ENCODE measurements at regions not wholly inside any gene's neighbourhood (a gene's known extent, or its start where the extent isn't known, plus 50 kb on each side); places are given as distances from the start of the nearest gene placed in this dataset.
"Not testable (repeated sequence)": the region's sequence is repeated elsewhere in the genome, so short reads cannot be mapped to it uniquely, and the experiment has no call there.

DNA sequence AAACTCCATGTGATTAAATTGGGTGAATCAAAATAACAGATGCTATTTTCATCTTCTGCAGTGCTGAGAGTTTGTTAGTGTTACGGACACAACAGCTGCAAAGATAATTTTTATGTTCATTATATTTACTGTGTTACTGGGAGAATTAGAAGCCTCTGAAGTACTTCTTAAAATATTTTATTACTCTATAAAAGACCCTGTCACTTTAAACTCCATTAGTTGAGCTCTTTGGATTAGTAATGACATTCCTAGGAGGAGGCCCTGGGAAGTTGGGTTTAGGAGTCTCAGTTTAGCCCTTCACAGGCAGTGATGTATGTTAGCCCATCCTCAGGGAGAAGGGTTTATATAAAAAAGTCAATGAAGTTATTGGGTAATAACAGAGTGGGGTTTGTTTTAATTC lies 596.7 kb downstream of the JRKL start:
- no peak for DNase-seq (ENCODE audit: low read depth in 2 of 2)
- no peak overlapping the region for H3K4me3 ChIP-seq (replicated peaks in 1 of 2; ENCODE audit: low read depth in 2 of 2, low read length in 2 of 2)
- TF ChIP-seq, protein P1, sequence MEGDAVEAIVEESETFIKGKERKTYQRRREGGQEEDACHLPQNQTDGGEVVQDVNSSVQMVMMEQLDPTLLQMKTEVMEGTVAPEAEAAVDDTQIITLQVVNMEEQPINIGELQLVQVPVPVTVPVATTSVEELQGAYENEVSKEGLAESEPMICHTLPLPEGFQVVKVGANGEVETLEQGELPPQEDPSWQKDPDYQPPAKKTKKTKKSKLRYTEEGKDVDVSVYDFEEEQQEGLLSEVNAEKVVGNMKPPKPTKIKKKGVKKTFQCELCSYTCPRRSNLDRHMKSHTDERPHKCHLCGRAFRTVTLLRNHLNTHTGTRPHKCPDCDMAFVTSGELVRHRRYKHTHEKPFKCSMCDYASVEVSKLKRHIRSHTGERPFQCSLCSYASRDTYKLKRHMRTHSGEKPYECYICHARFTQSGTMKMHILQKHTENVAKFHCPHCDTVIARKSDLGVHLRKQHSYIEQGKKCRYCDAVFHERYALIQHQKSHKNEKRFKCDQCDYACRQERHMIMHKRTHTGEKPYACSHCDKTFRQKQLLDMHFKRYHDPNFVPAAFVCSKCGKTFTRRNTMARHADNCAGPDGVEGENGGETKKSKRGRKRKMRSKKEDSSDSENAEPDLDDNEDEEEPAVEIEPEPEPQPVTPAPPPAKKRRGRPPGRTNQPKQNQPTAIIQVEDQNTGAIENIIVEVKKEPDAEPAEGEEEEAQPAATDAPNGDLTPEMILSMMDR (IDR thresholded peaks at IDR 0.05; ENCODE audit: low read depth, low read length) = no peak

DNA sequence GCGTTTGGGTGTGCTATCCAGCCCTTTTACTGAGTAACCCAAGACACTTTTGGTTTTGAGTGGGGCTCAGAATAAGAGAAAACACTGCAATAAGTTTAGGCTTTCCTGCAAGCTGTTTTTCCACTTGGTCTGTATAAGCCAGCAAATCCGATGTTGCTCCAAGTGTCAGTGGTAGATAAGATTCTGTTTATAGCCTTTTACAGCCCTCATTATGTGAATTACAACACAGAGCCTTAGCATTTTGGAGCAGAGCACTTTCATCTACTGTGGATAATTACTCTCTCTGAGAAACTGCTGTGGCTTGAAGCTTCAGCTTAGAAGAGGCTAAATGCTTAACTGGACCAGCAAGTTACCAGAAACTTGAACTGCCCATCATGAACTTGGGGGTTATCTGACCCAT lies 601.1 kb downstream of the JRKL start:
- H3K4me3 ChIP-seq (replicated peaks in 1 of 2; ENCODE audit: low read depth in 2 of 2, low read length in 2 of 2) = no peak overlapping the region
- TF ChIP-seq, protein P1 (IDR thresholded peaks at IDR 0.05; ENCODE audit: low read depth, low read length) = no peak
- DNase-seq (ENCODE audit: low read depth in 2 of 2) = no peak

DNA sequence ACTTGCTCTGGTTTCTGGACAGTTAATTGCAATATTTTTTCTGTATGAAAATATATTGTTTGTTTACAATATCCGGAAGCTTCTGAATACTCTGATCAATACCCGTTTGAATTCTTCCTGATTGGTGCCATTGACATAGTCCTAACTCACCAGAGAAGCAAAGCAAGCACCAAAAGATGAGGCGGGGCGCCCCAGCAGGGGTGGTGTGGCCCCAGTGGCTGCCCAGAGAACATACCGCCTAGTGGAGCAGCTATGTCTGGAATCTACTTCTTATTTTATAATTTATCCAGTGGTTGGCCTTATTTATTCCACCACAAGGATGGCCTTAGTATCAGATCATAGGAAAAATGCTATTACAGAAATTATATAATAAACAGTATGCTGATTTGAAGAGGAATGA lies 610.7 kb downstream of the JRKL start:
- H3K4me3 ChIP-seq (replicated peaks in 1 of 2; ENCODE audit: low read depth in 2 of 2, low read length in 2 of 2) = no peak overlapping the region
- TF ChIP-seq, protein P1 (IDR thresholded peaks at IDR 0.05; ENCODE audit: low read depth, low read length) = no peak
- DNase-seq (ENCODE audit: low read depth in 2 of 2) = no peak

DNA sequence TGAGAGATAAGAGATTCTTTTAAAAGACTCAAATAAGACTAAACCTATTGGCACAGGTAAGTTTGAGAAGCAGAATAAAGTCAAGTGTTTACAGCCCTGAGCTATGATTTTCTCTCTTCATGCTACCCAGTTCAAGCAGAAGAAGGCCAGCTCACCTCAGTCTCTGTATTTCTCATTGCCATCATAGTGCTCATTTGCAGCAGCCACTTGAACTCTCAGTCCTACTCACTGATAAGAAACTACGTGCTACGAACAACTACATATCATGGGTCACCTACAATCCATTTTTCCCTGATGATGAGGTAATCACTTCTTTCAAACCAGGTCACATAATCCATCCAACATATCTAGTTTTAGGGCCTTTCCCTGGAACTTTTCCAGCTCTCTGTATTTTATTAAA lies 617.5 kb downstream of the JRKL start:
- DNase-seq (ENCODE audit: low read depth in 2 of 2) = no peak
- H3K4me3 ChIP-seq (replicated peaks in 1 of 2; ENCODE audit: low read depth in 2 of 2, low read length in 2 of 2) = no peak overlapping the region
- TF ChIP-seq, protein P1 (IDR thresholded peaks at IDR 0.05; ENCODE audit: low read depth, low read length) = no peak

DNA sequence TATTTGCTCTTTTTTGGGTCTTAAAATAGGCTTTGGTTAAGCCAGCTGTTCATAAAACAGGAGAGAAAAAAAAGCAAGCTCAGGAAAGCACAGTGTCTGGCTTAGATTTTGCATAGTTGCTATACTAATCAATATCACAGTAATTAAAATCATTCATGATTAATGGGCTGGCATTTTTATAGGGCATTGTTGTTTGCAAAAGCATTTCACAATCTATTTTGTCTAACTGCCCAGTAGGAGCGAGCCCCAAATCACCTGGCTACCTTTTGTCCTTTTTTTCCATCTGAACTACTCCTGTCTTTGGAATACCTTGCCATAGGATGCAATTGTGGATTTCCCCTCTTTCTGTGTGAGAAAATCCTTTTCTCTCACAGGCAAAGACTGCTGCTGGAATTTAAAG lies 619.8 kb downstream of the JRKL start:
- TF ChIP-seq, protein P1 (IDR thresholded peaks at IDR 0.05; ENCODE audit: low read depth, low read length) = no peak
- no peak overlapping the region for H3K4me3 ChIP-seq (replicated peaks in 1 of 2; ENCODE audit: low read depth in 2 of 2, low read length in 2 of 2)
- DNase-seq (ENCODE audit: low read depth in 2 of 2) = no peak

DNA sequence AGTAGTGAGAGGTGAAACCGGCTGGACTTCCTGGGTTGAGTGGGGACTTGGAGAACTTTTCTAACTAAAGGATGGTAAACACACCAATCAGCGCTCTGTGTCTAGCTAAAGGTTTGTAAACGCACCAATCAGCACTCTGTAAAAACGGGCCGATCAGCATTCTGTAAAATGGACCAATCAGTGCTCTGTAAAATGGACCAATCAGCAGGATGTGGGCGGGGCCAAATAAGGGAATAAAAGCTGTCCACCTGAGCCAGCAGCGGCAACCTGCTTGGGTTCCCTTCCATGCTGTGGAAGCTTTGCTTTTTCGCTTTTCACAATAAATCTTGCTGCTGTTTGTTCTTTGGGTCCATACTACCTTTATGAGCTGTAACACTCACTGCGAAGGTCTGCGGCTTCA lies 621.2 kb downstream of the JRKL start:
- H3K4me3 ChIP-seq (replicated peaks in 1 of 2; ENCODE audit: low read depth in 2 of 2, low read length in 2 of 2); DNase-seq (ENCODE audit: low read depth in 2 of 2): not testable (repeated sequence)

DNA sequence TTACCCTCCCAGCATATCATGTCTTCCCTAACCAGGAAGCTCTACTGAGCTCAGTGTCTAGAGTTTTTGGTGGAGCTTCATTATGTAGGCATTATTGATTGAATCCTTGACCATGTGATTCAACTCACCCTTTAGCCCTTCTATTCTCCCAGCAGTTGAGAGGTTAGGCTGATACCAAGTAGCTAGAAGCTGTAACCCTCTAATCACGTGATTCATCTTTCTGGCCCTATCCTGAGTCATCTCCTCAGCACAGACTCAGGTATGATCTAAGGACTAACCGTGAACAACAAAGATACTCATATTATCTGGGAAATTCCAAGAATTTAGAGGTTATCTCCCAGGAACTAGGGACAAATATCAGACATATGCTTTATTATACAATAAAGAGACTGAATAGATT lies 625.5 kb downstream of the JRKL start:
- DNase-seq (ENCODE audit: low read depth in 2 of 2) = no peak
- no peak overlapping the region for H3K4me3 ChIP-seq (replicated peaks in 1 of 2; ENCODE audit: low read depth in 2 of 2, low read length in 2 of 2)
- TF ChIP-seq, protein P1 (IDR thresholded peaks at IDR 0.05; ENCODE audit: low read depth, low read length) = no peak
